ENCODE measurements at regions not wholly inside any gene's neighbourhood (a gene's known extent, or its start where the extent isn't known, plus 50 kb on each side); places are given as distances from the start of the nearest gene placed in this dataset.
A peak's percentile ranks its signal among the peaks of the same experiment; 100 is the strongest.

GRCh38 chr7:48708122-48708521 is 216.2 kb upstream of the CDC14C start:
- no peak for ATAC-seq
- Histone ChIP-seq H2AFZ (no peak overlapping the region), H3K27ac (ENCODE audit: low read depth) (no peak overlapping the region), H3K36me3 (ENCODE audit: insufficient read depth) (no peaks in the 10 kb centered on the region), H3K4me2 (no peak overlapping the region), H3K4me3 (no peak overlapping the region), H3K9me2 (ENCODE audit: insufficient read depth) (0 out of 2 replicates have a peak, but pooled peaks cover 6% of the 10 kb centered on the region), H3K27me3 (ENCODE audit: insufficient read depth) (no peaks in the 10 kb centered on the region), H3K79me2 (replicated peaks; ENCODE audit: insufficient read depth) (no peaks in the 10 kb centered on the region), H4K20me1 (replicated peaks; ENCODE audit: insufficient read depth) (no peaks in the 10 kb centered on the region), H3F3A (replicated peaks; ENCODE audit: low read depth) (no peaks in the 10 kb centered on the region), H3K4me1 (ENCODE audit: insufficient read depth) (0 out of 2 replicates have a peak, but pooled peaks cover 4% of the 10 kb centered on the region)
- no peak for DNase-seq (ENCODE audit: low spot score)
- TF ChIP-seq ETS1 (IDR thresholded peaks at IDR 0.05) (no peak), EZH2phosphoT487 (IDR thresholded peaks at IDR 0.05; ENCODE audit: unreplicated experiment) (no peak), ZNF114 (CRISPR knock-in tag; IDR thresholded peaks at IDR 0.05) (no peak), STAT1 (IDR thresholded peaks at IDR 0.05; ENCODE audit: unreplicated experiment) (no peak), POLR2AphosphoS5 (IDR thresholded peaks at IDR 0.05; ENCODE audit: low read depth) (no peak), ZNF462 (CRISPR knock-in tag; IDR thresholded peaks at IDR 0.05) (no peak), CTCF (conservative IDR thresholded peaks at IDR 0.05; ENCODE audit: low read depth in 2 of 2) (no peak), REST (IDR thresholded peaks at IDR 0.05; ENCODE audit: unreplicated experiment) (no peak), NANOG (IDR thresholded peaks at IDR 0.05; ENCODE audit: borderline replicate concordance) (no peak), CREB1 (CRISPR knock-in tag; IDR thresholded peaks at IDR 0.05; ENCODE audit: low read depth) (no peak), EZH2 (IDR thresholded peaks at IDR 0.05; ENCODE audit: low read depth, unreplicated experiment) (no peak), JUNB (IDR thresholded peaks at IDR 0.05; ENCODE audit: unreplicated experiment) (no peak), ZNF331 (CRISPR knock-in tag; IDR thresholded peaks at IDR 0.05; ENCODE audit: low read depth) (no peak)
- Mint-ChIP-seq H3K27me3 (ENCODE audit: insufficient read depth, low read depth, poor library complexity) (no peaks in the 10 kb centered on the region), H3K4me1 (peaks cover 3% of the 10 kb centered on the region; the same call in 2 of the 3 replicates), H3K27ac (0 out of 2 replicates have a peak overlapping the region, but pooled peaks have one; percentile 23), H3K9me3 (no peaks in the 10 kb centered on the region), H3K36me3 (ENCODE audit: low read depth) (no peaks in the 10 kb centered on the region), H3K4me3 (no peak overlapping the region)
